Gastrocnemius medialis (tissue), 4 donors: ENCODE measurements at regions not wholly inside any gene's neighbourhood (a gene's known extent, or its start where the extent isn't known, plus 50 kb on each side); places are given as distances from the start of the nearest gene placed in this dataset.

ENCODE experiments used
- ATAC-seq, 2 donors: fragments of 150-250 bp; one replicate each; pipeline ENCODE4 v1.9.1; 2016
- DNase-seq, 2 donors: peaks; one replicate each; pipeline ENCODE4 v3.0.0-alpha.2; 2019
- H3K27ac ChIP-seq, 4 donors: fragments of 200-600 bp; sonication (generic); 1 replicate in 1 of 4; 2 replicates in 3 of 4; pipeline ENCODE4 v1.5.1; 2016 to 2018; ENCODE audit warnings: mild to moderate bottlenecking in 2 of 4, moderate library complexity in 1 of 4
- H3K27me3 ChIP-seq, 3 donors: fragments of 200-600 bp; sonication (generic) in 2 of 3; 1 replicate in 1 of 3; 2 replicates in 2 of 3; pipeline versions ENCODE4 v1.5.1 to v1.6.0; 2016 to 2019; ENCODE audit warnings: mild to moderate bottlenecking in 1 of 3, moderate library complexity in 1 of 3
- H3K36me3 ChIP-seq, 2 donors: fragments of 200-600 bp; sonication (generic) in 1 of 2; one replicate each; pipeline ENCODE4 v1.5.1; 2017 to 2018
- H3K4me1 ChIP-seq, 2 donors: fragments of 200-600 bp; sonication (generic) in 1 of 2; one replicate each; pipeline ENCODE4 v1.5.1; 2016 to 2017; ENCODE audit warnings: mild to moderate bottlenecking in 2 of 2
- H3K4me3 ChIP-seq, 4 donors: fragments of 200-600 bp; sonication (generic) in 3 of 4; 1 replicate in 1 of 4; 2 replicates in 3 of 4; pipeline ENCODE4 v1.5.1; 2016 to 2019; ENCODE audit warnings: mild to moderate bottlenecking in 2 of 4
- H3K9me3 ChIP-seq, 3 donors: fragments of 200-600 bp; sonication (generic) in 2 of 3; 1 replicate in 1 of 3; 2 replicates in 2 of 3; pipeline ENCODE4 v1.5.1; 2016 to 2019
- CTCF ChIP-seq, 5 experiments: fragments of 450-650 bp in 3 of 5; fragments of 200-600 bp in 2 of 5; sonication (generic) in 2 of 5; IDR thresholded peaks in 4 of 5; conservative IDR thresholded peaks in 1 of 5; 1 replicate in 4 of 5; 2 replicates in 1 of 5; pipeline ENCODE4 v1.5.1; 2016 to 2019; ENCODE audit warnings: antibody characterized with exemption in 5 of 5, mild to moderate bottlenecking in 3 of 5, moderate library complexity in 3 of 5
- POLR2A ChIP-seq, 2 donors: fragments of 450-650 bp; IDR thresholded peaks; one replicate each; pipeline ENCODE4 v1.6.1; 2017; ENCODE audit warnings: antibody characterized with exemption in 2 of 2, mild to moderate bottlenecking in 2 of 2, moderate library complexity in 2 of 2
- in situ Hi-C, 4 donors: fragments of 200-750 bp; cut with MboI; loops; one replicate each; pipeline versions ENCODE4 v1.15.0 to v1.8.0; 2017; ENCODE audit warnings: low sequenced_read_pairs in 4 of 4
- intact Hi-C: fragments of 100-400 bp; cut with DNase I; formaldehyde crosslinking; loops from one replicate; pipeline ENCODE4 v1.15.1; 2023; ENCODE audit warnings: low total_unique reads

- intact Hi-C loops: no loop called here
- DNase-seq: no peak
- H3K27me3 ChIP-seq: peaks cover 0 to 7% (median 3%) of the 10 kb centered on the region in 3 donors
- in situ Hi-C loops: no loop called here
- no peak for ATAC-seq
- H3K4me3 ChIP-seq: no peak overlapping the region
- H3K4me1 ChIP-seq: no peaks in the 10 kb centered on the region
- no peaks in the 10 kb centered on the region for H3K36me3 ChIP-seq
- no peaks in the 10 kb centered on the region for H3K9me3 ChIP-seq
- TF ChIP-seq CTCF (IDR thresholded peaks at IDR 0.05 in 4 of 5, conservative IDR thresholded peaks at IDR 0.05 in 1 of 5) (no peak), POLR2A (IDR thresholded peaks at IDR 0.05) (no peak)
- no peak overlapping the region for H3K27ac ChIP-seq
These were observed 118.7 kb upstream of the IGLL5 start for GRCh38 chr22:22768885-22769284.

- no peaks in the 10 kb centered on the region for H3K36me3 ChIP-seq
- H3K4me3 ChIP-seq: no peak overlapping the region
- intact Hi-C loops (no loop called here), in situ Hi-C loops (no loop called here)
- H3K27ac ChIP-seq: no peak overlapping the region
- H3K9me3 ChIP-seq: no peaks in the 10 kb centered on the region
- DNase-seq (no peak), ATAC-seq (no peak)
- H3K4me1 ChIP-seq: no peaks in the 10 kb centered on the region
- peaks cover 0 to 7% (median 3%) of the 10 kb centered on the region in 3 donors for H3K27me3 ChIP-seq
- TF ChIP-seq POLR2A (IDR thresholded peaks at IDR 0.05) (no peak), CTCF (IDR thresholded peaks at IDR 0.05 in 4 of 5, conservative IDR thresholded peaks at IDR 0.05 in 1 of 5) (no peak)
These were observed 118.0 kb upstream of the IGLL5 start for GRCh38 chr22:22769434-22770279.

- no peaks in the 10 kb centered on the region for H3K4me1 ChIP-seq
- ATAC-seq (no peak), DNase-seq (no peak)
- no peak overlapping the region for H3K27ac ChIP-seq
- TF ChIP-seq POLR2A (IDR thresholded peaks at IDR 0.05) (no peak), CTCF (IDR thresholded peaks at IDR 0.05 in 4 of 5, conservative IDR thresholded peaks at IDR 0.05 in 1 of 5) (peak in 3 of 5 experiments; percentile 13 to 57 (median 35))
- in situ Hi-C loops (no loop called here), intact Hi-C loops (no loop called here)
- no peak overlapping the region for H3K4me3 ChIP-seq
- H3K9me3 ChIP-seq: no peaks in the 10 kb centered on the region
- H3K27me3 ChIP-seq: peaks cover 0 to 7% (median 3%) of the 10 kb centered on the region in 3 donors
- no peaks in the 10 kb centered on the region for H3K36me3 ChIP-seq
These were observed 117.2 kb upstream of the IGLL5 start for GRCh38 chr22:22770280-22770871.

- Histone ChIP-seq H3K27ac (no peak overlapping the region), H3K4me1 (no peaks in the 10 kb centered on the region), H3K9me3 (no peaks in the 10 kb centered on the region), H3K27me3 (peaks cover 0 to 7% (median 3%) of the 10 kb centered on the region in 3 donors), H3K4me3 (no peak overlapping the region), H3K36me3 (no peaks in the 10 kb centered on the region)
- DNase-seq (no peak), ATAC-seq (no peak)
- intact Hi-C loops (no loop called here), in situ Hi-C loops (no loop called here)
- TF ChIP-seq CTCF (IDR thresholded peaks at IDR 0.05 in 4 of 5, conservative IDR thresholded peaks at IDR 0.05 in 1 of 5): no peak
- TF ChIP-seq POLR2A (IDR thresholded peaks at IDR 0.05): no peak
These were observed 116.7 kb upstream of the IGLL5 start for GRCh38 chr22:22770881-22771280.
